GM21723 (cell line): ENCODE measurements at regions not wholly inside any gene's neighbourhood (a gene's known extent, or its start where the extent isn't known, plus 50 kb on each side); places are given as distances from the start of the nearest gene placed in this dataset.
"Not testable (repeated sequence)": the region's sequence is repeated elsewhere in the genome, so short reads cannot be mapped to it uniquely, and the experiment has no call there.

Source experiments
- ATAC-seq: cut with Tn5 transposase; IDR thresholded peaks from one replicate; pipeline ENCODE4 v1.9.1; 2021; ENCODE audit warnings: mild to moderate bottlenecking, moderate library complexity; ENCODE audit not compliant: unreplicated experiment

DNA sequence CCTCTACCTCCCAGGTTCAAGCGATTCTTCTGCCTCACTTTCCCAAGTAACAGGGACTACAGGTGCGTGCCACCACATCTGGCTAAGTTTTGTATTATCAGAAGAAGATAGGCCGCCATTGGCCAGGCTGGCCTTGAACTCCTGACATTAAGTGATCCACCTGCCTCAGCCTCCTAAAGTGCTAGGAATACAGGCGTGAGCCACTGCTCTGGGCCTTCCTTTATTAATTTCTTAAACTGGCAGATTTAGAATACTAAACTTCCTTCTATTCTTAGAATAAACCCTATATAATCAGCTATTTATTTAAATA is 86.6 kb downstream of the HFE start:
- no peak for ATAC-seq

DNA sequence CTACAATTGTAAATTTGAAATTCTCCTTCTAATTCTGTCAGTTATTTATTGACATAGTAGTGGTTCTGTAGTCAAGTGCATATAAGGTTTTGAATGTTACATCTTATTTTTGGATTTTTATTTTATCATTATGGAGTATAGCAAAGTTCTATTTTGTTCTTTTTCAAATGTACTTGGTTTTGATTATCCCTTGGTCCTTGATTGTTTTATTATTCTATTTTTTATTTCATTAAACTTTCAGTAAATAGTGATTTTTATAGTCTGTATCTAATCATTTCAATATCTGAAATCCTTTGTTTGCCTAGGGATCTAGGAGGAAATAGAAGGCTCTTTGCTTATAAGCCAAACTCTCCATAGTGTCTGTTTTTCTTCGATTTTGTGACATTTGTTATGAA is 87.8 kb downstream of the HFE start:
- ATAC-seq: no peak

DNA sequence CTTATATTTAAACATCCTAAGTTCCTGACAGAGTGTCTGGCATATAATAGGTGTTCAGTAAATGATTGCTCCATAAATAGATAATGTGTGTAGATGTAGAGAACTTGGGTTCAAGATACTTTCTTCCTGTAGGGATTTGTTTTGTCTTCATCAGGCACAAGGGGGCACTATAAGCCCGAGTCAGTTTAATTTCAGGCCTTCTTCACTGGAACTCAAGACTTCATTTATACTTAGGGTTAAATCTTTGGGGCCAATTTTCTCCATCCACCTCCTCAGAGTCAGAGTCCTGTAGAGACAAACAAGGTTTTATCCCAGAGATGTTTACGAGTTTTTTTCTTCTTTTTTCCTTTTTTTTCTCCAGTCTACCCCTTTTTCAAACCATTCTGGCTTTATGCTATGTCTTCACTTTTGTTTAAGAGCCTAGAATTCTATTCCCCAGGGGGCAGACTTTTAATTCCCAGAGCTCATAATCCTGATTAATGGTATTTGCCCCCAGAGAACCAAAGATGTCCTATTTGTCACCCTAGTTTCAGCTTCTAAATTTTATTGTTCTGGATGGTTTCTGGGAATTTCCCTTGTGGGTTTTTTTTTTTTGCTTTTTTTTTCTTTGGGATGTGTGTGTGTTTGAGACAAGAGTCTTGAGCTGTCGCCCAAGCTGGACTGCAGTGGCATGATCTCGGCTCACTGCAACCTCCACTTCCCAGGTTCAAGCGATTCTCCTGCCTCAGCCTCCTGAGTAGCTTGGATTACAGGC is 88.4 kb downstream of the HFE start:
- no peak for ATAC-seq

DNA sequence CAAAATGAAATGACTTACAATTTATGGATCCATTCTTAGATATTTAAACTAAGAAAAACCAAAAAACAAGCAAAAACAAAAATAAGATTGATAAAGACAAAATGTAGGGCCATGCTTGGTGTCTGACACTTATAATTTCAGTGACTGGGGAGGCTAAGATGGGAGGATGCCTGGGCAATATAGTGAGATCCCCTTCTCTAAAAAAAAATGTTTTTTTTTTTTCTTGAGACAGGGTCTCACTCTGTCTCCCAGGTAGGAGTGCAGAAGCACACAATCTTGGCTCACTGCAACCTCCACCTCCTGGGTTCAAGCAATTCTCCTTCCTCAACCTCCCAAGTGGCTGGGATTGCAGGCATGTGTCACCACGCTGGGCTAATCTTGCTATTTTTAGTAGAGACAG is 92.4 kb downstream of the HFE start:
- no peak for ATAC-seq

DNA sequence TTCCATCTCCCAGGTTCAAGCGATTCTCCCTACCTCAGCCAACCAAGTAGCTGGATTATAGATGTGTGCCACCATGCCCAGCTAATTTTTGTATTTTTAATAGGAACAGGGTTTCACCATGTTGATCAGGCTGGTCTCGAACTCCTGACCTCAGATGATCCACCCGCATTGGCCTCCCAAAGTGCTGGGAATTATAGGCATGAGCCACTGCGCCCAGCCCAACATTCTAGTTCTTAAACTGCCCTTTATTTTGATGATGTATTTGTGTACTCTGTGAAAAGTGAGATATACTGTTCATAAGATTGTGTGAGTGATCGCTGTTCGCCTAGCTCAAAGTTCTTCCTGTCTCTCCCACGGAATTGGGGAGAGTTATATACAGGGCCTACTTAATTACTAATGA is 93.1 kb downstream of the HFE start:
- ATAC-seq: no peak

DNA sequence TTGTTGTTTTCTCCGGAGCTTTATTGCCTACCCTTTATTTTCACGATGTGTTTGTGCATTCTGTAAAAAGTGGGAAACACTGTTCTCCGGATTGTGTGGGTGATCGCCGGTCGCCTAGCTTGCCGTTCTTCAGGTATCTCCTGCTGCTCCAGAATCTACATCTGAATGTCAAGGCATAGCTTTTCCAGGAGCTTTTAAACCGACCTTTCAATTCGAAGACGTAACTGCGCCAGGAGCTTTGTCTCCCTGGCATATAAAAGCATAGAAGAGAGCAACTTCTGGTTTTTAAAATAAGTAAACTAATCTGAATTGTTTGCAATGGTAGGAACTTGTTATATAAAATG is 96.0 kb downstream of the HFE start:
- no peak for ATAC-seq

DNA sequence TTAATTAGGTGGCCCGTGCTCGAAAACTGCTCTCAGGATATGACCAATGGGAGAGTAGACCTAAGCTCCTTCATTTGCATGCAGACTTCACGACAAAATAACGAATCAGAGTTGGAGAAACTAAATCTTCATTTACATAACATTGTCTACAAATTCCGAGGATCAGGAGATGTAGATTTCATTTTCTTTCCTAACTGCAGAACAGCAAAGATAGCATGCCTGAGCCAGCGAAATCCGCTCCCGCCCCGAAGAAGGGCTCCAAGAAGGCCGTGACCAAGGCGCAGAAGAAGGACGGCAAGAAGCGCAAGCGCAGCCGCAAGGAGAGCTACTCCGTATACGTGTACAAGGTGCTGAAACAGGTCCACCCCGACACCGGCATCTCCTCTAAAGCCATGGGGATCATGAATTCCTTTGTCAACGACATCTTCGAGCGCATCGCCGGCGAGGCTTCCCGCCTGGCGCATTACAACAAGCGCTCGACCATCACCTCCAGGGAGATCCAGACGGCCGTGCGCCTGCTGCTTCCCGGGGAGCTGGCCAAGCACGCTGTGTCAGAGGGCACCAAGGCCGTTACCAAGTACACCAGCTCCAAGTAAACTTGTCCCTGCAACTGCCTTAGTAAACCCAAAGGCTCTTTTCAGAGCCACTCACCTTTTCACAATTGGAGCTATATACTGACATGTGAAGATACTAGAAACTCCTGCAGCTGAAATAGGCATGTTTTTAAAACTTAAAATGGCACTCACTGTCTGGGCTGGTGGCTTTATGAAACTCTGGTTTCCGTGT is 96.5 kb downstream of the HFE start:
- ATAC-seq: peak; percentile 63

DNA sequence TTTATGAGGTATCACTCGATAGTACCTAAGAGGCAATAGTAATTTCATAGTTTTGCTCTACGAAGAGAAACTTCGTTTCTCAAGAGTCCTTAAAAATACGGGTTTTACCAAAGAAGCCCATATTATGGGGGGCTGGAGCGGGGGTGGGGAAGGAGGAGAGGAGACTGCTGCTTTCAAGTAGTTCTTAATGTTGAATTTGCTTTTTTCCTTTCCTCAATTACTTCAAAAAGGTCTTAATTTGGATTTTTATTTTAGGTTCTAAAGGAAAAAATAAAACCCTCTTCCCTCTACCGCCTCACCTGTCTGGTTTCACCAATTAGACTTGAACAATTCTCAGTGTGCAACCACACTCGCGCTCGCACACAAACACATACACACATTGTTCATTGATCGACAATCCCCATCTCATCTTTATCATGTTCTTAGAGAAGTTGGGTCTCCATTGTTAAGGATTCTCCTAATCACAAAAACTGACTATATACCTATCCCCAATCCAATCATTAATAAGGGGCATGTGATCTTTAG is 97.2 kb downstream of the HFE start:
- ATAC-seq: no peak

DNA sequence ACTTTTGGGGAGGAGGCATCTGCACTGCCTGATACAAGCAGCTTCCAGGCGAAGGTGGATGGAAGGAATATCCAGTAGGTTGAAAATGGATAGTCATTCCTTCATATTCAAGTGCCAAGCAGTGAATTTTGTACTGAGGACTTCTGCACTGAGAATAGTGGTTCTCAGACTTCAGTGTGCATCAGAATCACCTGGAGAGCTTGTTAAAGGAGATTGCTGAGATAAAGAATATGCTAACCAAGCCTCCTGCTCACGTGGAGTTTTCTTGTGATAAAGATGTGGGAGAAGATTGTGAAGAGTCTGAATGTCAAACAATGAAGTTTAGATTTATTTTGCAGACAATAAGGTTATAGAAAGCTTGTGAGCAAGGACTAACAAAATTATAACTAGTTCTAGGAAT is 97.8 kb downstream of the HFE start:
- ATAC-seq: no peak

DNA sequence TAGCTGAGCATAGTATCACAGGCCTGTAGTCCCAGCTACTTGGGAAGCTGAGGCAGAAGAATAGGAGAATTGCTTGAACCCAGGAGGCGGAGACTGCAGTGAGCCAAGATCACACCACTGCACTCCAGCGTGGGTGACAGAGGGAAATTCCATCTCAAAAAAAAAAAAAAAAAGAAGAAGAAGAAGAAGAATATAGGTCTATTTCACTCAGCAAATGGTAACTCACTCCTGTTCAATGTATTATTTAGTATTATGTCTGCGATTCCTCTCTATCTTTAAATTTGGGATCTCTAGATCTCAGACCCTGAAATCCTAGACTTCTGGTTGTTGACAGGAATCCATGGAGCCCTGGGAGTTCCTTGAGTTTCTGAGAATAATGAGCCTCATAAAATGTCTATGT is 98.6 kb downstream of the HFE start:
- ATAC-seq: no peak

DNA sequence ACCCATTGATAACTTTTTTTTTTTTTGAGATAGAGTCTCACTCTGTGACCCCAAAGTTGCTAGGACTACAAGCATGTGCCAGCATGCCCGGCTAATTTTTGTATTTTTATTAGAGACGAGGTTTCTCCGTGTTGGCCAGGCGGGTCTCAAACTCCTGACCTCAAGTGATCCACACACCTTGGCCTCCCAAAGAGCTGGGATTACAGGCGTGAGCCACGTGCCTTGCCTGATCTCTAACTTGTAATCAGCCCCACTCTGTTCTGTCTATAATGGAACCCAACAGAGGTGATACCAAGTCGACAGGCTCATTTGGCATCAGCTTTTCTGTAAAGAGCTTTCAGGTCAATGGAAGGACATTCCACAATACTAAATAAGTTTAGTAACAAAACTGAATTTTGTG is 99.4 kb downstream of the HFE start:
- no peak for ATAC-seq

DNA sequence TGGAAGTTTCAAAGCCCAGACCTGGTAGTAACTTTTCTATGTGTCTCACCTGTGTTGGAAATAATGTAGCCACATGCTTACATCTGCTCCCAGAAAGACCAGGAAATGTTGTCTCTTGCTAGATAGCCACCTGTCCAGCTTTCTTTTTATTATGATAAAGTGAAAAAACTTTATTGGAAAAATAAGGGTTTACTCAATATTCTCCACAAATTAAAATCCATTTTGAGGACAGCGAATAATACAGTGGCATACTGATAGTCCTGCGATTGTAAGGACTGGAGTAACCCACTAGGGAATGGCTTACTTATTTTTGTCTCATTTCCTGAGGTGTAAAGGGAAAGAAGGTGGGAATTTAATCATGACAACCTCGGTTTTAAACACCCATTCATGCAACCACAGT is 100.1 kb downstream of the HFE start:
- ATAC-seq: no peak

DNA sequence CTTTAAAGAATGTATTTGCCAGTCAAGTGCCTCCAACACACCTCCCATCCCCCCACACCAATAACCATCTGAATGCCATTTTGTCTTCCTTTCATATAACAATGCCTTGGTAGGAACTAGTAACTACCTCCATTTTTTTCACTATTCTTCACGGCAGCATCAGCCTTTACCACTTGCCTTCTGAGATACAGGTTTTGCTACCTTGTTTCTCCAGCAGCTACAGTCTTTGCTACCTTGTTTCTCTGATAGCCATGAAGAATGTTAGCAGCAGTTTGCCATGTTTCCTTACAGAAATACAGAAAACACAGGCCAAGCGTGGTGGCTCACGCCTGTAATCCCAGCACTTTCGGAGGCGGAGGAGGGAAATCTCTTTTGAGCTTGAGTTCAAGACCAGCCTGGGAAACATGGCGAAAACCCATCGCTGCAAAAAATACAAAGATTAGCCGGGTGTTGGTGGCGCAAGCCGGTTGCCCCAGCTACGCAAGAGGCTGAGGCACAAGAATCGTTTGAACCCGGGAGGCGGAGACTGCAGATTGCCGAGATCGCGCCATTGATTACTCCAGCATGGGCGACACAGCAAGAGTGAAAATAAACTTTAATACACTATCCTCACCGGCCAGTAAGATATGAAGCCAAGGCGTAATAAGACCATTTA is 100.9 kb downstream of the HFE start:
- peak; percentile 17 for ATAC-seq

DNA sequence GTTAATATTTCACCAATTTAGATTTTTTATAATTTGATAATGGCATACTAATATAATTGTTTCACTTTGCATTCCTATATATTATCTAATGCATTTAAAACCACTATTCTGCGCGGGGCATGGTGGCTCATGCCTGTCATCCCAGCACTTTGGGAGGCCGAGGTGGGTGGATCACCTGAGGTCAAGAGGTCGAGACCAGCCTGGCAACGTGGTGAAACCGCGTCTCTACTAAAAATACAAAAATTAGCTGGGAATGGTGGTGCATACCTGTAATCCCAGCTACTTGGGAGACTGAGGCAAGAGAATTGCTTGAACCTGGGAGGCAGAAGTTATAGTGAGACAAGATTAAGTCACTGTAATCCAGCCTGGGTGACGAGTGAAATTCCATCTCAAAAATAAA is 104.3 kb downstream of the HFE start:
- ATAC-seq: not testable (repeated sequence)

DNA sequence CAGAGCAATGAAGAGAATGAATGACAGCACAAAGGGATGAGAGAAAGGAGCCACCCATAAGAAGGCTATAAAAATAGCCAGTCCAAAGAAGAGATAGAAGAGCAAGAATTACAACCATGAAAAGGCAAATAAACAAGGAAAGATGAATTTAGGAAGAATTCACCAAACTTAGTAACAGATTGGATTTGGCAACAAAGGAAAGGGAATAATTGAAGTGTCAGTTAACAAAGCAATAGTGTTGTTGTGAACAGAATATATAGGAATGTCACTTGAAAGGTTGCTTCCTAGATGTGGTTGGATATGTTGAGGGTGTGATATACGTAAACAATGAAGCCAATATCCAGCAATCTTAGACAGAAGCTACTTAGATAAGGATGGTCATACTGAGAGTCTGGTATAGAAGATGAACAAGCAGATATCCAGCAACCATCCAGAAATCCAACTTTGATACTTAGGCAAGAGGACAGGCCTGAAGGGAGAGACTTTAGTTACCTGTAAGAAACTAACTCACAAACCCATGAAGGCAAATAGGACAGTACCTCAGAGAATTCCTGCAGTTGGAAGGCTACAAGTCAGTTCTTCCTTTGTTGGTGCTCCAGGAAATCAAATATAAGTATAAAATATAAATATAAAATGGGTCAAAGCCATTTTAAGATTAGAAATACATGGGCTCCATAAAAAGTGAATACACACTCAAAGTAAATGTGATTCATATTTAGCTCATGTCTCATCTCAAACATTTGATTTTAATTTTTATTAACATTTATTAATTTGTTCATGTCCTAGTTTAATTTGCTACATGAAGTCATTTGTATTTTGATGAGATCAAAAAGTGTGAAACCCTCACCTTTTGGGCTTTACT is 106.5 kb downstream of the HFE start:
- ATAC-seq: no peak

DNA sequence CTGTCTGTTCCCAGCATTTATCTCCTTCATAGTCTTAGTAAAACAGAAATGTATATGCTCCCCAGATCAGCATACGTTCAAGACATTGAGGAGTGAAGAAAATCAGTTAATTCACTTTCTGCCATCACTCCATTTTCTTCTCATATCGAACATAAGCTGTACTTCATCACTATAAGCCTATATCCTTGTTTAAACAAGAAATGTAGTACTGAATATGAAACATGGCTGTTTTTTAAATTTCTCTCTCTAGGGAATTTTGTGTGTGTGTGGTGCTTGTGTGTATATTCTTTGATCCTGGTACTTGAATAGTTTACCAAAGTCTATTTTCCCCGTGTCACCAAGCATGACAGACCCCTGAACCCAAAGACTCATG is 107.1 kb downstream of the HFE start:
- ATAC-seq: no peak

DNA sequence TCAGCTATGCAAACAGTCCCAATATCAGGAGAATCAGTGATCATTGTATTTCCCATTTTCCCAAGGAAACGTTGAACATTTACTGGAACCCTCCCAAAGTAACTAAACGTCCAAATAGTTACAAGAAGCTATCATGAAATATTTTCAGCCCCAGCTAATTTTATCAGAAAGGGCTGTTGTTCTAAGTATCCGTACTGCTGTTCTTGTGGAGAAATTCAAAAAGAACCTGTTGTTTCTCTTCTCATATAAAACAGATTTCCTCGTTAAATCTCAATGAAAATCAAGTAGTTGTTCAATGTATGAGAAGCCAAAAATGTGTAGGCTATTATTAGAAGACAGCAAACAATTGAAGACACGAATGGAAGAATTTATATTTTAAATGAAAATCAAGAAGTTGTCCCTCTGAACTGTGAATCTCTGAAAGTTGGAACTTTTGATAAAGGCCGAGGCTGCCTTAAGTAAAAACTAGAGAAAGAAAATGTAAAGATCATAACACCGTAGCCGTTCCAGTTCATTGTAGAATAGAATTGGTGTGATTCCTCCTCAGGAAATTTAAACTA is 107.7 kb downstream of the HFE start:
- ATAC-seq: no peak

DNA sequence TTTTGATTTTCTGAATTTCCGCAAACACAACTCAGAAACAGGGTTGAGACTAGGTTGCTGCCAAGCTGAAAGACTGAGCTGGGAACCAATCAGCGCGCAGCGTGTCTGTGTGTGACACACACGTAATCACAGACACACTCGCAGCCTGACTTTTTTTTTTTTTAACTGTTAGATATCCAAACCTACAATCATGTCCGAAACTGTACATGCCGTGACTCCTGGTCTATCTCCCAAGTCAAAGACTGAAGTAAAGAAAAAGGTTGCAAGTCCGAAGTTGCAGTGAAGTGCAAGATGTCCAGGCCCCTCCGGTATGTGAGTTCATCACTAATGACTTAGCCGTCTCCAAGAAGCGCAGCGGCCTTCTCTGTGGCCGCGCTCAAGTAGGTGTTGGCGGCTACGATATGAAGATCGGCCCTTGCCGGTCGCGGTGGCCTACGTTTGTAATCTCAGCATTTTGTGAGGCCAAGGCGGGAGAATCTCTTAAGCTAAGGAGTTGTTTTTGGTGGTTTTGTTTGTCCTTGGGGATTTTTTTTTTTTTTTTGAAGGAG is 108.2 kb downstream of the HFE start:
- peak; percentile 39 for ATAC-seq

DNA sequence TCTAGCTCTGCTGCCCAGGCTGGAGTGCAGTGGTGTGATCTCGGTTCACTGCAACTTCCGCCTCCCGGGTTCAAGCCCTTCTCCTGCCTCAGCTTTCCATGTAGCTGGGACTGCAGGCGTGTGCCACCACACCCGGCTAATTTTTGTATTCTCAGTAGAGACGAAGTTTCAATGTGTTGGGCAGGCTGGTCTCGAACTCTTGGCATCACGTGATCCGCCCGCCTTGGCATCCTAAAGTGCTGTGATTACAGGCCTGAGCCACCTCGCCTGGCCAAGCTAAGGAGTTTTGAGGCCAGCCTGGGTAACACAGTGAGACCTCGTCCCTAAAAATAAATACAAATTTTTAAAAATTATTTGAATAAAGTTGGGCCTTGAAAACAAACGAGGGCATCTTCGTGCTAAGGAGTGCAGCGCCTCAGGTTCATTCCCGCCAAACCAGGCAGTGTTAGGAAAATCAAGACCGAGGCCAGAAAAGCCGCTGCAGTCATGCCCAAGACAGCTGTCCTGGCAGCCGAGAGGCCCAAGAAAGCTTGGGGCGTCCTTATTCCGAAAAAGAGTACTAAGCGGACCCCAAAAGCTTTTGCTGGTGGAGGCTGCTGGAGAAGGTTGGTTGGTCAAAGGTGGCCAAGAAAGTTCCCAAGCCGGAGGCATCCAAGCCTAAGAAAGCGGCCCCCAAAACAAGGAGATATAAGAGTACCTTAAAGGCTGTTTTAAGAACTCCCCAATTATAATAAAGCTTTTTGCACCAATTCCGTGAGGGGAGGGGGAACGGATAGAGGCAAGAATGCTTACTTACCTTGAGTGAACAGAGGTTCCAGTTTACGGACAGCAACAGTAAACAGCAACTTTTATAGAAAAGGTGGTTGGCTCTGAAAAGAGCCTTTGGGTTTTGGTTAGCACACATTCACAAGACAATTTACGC is 109.0 kb downstream of the HFE start:
- no peak for ATAC-seq
